Activated CD4-positive, alpha-beta T cell treated with anti-CD3 and anti-CD28 coated beads, Interleukin-2, Interleukin-6, amounts not matched to agents 100 ng/mL and 50 ng/mL, durations not matched to agents 16 hours and 8 hours (primary cell): ENCODE measurements at regions not wholly inside any gene's neighbourhood (a gene's known extent, or its start where the extent isn't known, plus 50 kb on each side); places are given as distances from the start of the nearest gene placed in this dataset.

Source experiments
- DNase-seq: peaks from one replicate; pipeline ENCODE4 v3.0.0-alpha.2; 2020

GRCh38 chr14:97273540-97273939 lies 476.4 kb downstream of the VRK1 start:
- no peak for DNase-seq

- no peak for DNase-seq
Measured at GRCh38 chr14:97274626-97275025, 477.4 kb downstream of the VRK1 start.

GRCh38 chr14:97275276-97275675 lies 478.1 kb downstream of the VRK1 start:
- DNase-seq: no peak

- no peak for DNase-seq
Measured at GRCh38 chr14:97276573-97276972, 479.4 kb downstream of the VRK1 start.

- no peak for DNase-seq
Measured at GRCh38 chr14:97277711-97278110, 480.5 kb downstream of the VRK1 start.

- no peak for DNase-seq
Measured at GRCh38 chr14:97280526-97280925, 483.3 kb downstream of the VRK1 start.

GRCh38 chr14:97281741-97282140 lies 484.6 kb downstream of the VRK1 start:
- no peak for DNase-seq

- DNase-seq: no peak
Measured at GRCh38 chr14:97282210-97283004, 485.2 kb downstream of the VRK1 start.

GRCh38 chr14:97283005-97283403 lies 485.8 kb downstream of the VRK1 start:
- DNase-seq: no peak

- DNase-seq: no peak
Measured at GRCh38 chr14:97283426-97283825, 486.2 kb downstream of the VRK1 start.

GRCh38 chr14:97283841-97284240 lies 486.7 kb downstream of the VRK1 start:
- DNase-seq: no peak

- no peak for DNase-seq
Measured at GRCh38 chr14:97287956-97288355, 490.8 kb downstream of the VRK1 start.

GRCh38 chr14:97290065-97290464 lies 492.9 kb downstream of the VRK1 start:
- peak; percentile 8 for DNase-seq

GRCh38 chr14:97290977-97291376 lies 493.8 kb downstream of the VRK1 start:
- DNase-seq: peak; percentile 6

GRCh38 chr14:97293659-97294058 lies 496.5 kb downstream of the VRK1 start:
- DNase-seq: no peak

- no peak for DNase-seq
Measured at GRCh38 chr14:97295108-97295710, 498.0 kb downstream of the VRK1 start.

GRCh38 chr14:97296176-97296575 lies 499.0 kb downstream of the VRK1 start:
- no peak for DNase-seq

GRCh38 chr14:97297100-97297499 lies 499.9 kb downstream of the VRK1 start:
- DNase-seq: no peak

- DNase-seq: no peak
Measured at GRCh38 chr14:97298331-97298730, 501.1 kb downstream of the VRK1 start.

GRCh38 chr14:97298736-97299135 lies 501.6 kb downstream of the VRK1 start:
- no peak for DNase-seq

GRCh38 chr14:97299661-97300060 lies 502.5 kb downstream of the VRK1 start:
- peak; percentile 35 for DNase-seq

GRCh38 chr14:97301931-97302559 lies 504.9 kb downstream of the VRK1 start:
- DNase-seq: no peak

GRCh38 chr14:97306133-97306759 lies 509.1 kb downstream of the VRK1 start:
- peak; percentile 28 for DNase-seq
